IMR-90 (cell line): ENCODE measurements at regions not wholly inside any gene's neighbourhood (a gene's known extent, or its start where the extent isn't known, plus 50 kb on each side); places are given as distances from the start of the nearest gene placed in this dataset.

Source experiments
- BHLHE40 ChIP-seq: fragments of 150-350 bp; IDR thresholded peaks from 2 replicates; pipeline ENCODE4 v1.6.1; 2016; ENCODE audit warnings: mild to moderate bottlenecking, low read depth, low read length
- CHD1 ChIP-seq: IDR thresholded peaks from 2 replicates; pipeline ENCODE4 v1.6.1; 2012; ENCODE audit warnings: low read depth, low read length, improper control_type of control experiment
- CTCF ChIP-seq: conservative IDR thresholded peaks from 2 replicates; pipeline ENCODE4 v1.5.1; 2012; ENCODE audit warnings: mild to moderate bottlenecking, low read depth, low read length, improper control_type of control experiment
- FOS ChIP-seq: fragments of 150-350 bp; IDR thresholded peaks from 2 replicates; pipeline ENCODE4 v1.6.1; 2016; ENCODE audit warnings: low read depth, low read length
- MAFK ChIP-seq: IDR thresholded peaks from 2 replicates; pipeline ENCODE4 v1.6.1; 2012; ENCODE audit warnings: low read depth, low read length, improper control_type of control experiment
- MAZ ChIP-seq: IDR thresholded peaks from 2 replicates; pipeline ENCODE4 v1.6.1; 2012; ENCODE audit warnings: low read depth, mild to moderate bottlenecking, low read length, improper control_type of control experiment, moderate library complexity, borderline replicate concordance
- MXI1 ChIP-seq: IDR thresholded peaks from 2 replicates; pipeline ENCODE4 v1.6.1; 2012; ENCODE audit warnings: low read depth, mild to moderate bottlenecking, low read length, moderate library complexity, borderline replicate concordance
- POLR2A ChIP-seq: IDR thresholded peaks from 2 replicates; pipeline ENCODE4 v1.6.1; 2012; ENCODE audit warnings: mild to moderate bottlenecking, low read depth, low read length
- RAD21 ChIP-seq: IDR thresholded peaks from 2 replicates; pipeline ENCODE4 v1.6.1; 2012; ENCODE audit warnings: low read length, improper control_type of control experiment
- RFX5 ChIP-seq: IDR thresholded peaks from 2 replicates; pipeline ENCODE4 v1.8.0; 2012; ENCODE audit warnings: low read depth, mild to moderate bottlenecking, low read length, moderate library complexity
- SMC3 ChIP-seq: fragments of 150-350 bp; IDR thresholded peaks from 2 replicates; pipeline ENCODE4 v1.6.1; 2016; ENCODE audit warnings: low read depth, mild to moderate bottlenecking, antibody characterized with exemption, low read length, moderate library complexity
- USF2 ChIP-seq: fragments of 150-350 bp; IDR thresholded peaks from 2 replicates; pipeline ENCODE4 v1.6.1; 2017; ENCODE audit warnings: mild to moderate bottlenecking, antibody characterized with exemption, low read length, low read depth

- TF ChIP-seq CTCF (no peak), BHLHE40 (no peak), USF2 (no peak), POLR2A (no peak), SMC3 (no peak), FOS (no peak), RAD21 (no peak), MAFK (no peak), CHD1 (no peak), MXI1 (no peak), RFX5 (no peak), MAZ (no peak)
These were observed 98.6 kb upstream of the LRPAP1 start for GRCh38 chr4:3630598-3631543.
